ENCODE measurements at regions not wholly inside any gene's neighbourhood (a gene's known extent, or its start where the extent isn't known, plus 50 kb on each side); places are given as distances from the start of the nearest gene placed in this dataset.

DNA sequence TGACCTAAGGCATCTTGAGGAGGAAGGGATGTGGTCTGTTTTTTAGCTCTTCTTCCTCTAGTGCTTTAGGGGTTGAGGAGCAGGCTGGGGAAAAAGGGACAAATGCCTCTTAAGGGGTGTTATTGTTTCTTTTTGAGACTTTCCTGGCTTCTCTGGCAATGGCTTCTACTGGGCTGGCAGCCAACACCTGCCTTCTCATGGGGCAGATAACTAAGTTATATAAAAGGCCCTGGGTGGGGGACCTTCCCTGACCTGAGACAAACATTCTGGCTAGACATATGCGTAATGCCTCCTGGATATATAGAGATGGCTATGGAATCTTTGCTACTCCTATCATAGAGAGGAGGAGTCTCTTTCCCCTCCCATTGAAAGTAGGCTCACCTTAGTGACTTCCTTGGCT, 179.2 kb upstream of the PROK2 start:
- H3K4me3 ChIP-seq = no peak overlapping the region
- no peaks in the 10 kb centered on the region for H3K4me1 ChIP-seq
- intact Hi-C loops (cut with micrococcal nuclease) = no loop called here
- no peak overlapping the region for H3K27ac ChIP-seq (replicated peaks)
- H3K27me3 ChIP-seq (ENCODE audit: low read depth) = peaks cover 37% of the 10 kb centered on the region
- H3K9me3 ChIP-seq (replicated peaks) = no peaks in the 10 kb centered on the region
- TF ChIP-seq, protein P1, sequence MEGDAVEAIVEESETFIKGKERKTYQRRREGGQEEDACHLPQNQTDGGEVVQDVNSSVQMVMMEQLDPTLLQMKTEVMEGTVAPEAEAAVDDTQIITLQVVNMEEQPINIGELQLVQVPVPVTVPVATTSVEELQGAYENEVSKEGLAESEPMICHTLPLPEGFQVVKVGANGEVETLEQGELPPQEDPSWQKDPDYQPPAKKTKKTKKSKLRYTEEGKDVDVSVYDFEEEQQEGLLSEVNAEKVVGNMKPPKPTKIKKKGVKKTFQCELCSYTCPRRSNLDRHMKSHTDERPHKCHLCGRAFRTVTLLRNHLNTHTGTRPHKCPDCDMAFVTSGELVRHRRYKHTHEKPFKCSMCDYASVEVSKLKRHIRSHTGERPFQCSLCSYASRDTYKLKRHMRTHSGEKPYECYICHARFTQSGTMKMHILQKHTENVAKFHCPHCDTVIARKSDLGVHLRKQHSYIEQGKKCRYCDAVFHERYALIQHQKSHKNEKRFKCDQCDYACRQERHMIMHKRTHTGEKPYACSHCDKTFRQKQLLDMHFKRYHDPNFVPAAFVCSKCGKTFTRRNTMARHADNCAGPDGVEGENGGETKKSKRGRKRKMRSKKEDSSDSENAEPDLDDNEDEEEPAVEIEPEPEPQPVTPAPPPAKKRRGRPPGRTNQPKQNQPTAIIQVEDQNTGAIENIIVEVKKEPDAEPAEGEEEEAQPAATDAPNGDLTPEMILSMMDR (IDR thresholded peaks at IDR 0.05; ENCODE audit: borderline replicate concordance) = no peak
- no peaks in the 10 kb centered on the region for H3K36me3 ChIP-seq
- DNase-seq = no peak

DNA sequence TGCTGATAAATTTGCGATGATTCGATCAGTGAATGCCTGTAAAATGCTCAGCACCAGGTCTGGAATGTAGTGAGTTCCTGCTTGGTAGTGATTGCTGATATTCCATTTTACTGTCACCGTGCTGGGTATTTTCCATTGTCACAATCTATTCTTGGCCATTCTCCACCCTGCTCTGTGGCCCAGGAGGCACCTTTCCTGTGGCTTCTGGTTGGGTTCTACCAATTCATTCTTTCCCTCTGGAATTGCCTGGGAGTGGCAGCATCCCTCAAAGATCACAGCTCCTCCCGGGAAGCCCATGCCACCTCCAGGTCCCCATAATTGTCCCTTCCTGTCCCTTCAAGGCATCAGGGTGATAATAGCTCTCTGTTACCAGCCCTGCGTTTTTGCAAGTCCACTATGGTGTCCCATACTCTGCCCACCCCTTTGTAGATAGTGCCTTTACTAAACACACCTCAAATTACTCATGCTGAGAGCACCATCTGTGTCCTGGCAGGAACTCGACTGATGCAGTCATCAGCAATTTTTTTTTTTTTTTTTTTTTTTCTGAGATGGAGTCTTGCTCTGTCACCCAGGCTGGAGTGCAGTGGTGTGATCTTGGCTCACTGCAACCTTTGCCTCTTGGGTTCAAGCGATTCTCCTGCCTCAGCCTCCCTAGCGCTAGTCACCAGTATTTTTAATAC, 177.8 kb upstream of the PROK2 start:
- Histone ChIP-seq H3K27me3 (ENCODE audit: low read depth) (peaks cover 29% of the 10 kb centered on the region), H3K36me3 (no peaks in the 10 kb centered on the region), H3K4me3 (no peak overlapping the region), H3K9me3 (replicated peaks) (no peaks in the 10 kb centered on the region), H3K4me1 (no peaks in the 10 kb centered on the region), H3K27ac (replicated peaks) (no peak overlapping the region)
- TF ChIP-seq, protein P1 (IDR thresholded peaks at IDR 0.05; ENCODE audit: borderline replicate concordance) = no peak
- intact Hi-C loops (cut with micrococcal nuclease) = no loop called here
- no peak for DNase-seq

DNA sequence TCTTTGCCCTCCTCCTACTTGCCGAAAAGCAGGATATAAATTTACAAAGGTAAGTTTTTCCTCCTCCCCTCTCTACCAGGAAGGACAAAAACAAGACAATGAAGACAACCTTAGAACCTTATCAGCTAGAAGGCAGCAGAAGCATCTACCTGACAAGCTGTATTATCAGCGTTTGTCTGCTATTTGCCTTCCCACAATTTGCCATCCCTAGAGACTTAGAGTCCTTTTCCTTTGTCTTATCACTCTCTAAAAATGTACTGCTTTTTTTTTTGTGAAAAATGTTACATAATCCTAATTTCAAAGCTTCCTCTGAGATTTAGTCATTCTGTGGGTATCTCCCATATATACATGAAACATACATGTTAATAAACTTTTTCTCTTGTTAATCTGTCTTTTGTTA, 176.9 kb upstream of the PROK2 start:
- Histone ChIP-seq H3K9me3 (replicated peaks) (no peaks in the 10 kb centered on the region), H3K4me3 (no peak overlapping the region), H3K27ac (replicated peaks) (no peak overlapping the region), H3K27me3 (ENCODE audit: low read depth) (peaks cover 21% of the 10 kb centered on the region), H3K36me3 (no peaks in the 10 kb centered on the region), H3K4me1 (no peaks in the 10 kb centered on the region)
- intact Hi-C loops (cut with micrococcal nuclease) = no loop called here
- no peak for DNase-seq
- TF ChIP-seq, protein P1 (IDR thresholded peaks at IDR 0.05; ENCODE audit: borderline replicate concordance) = no peak

DNA sequence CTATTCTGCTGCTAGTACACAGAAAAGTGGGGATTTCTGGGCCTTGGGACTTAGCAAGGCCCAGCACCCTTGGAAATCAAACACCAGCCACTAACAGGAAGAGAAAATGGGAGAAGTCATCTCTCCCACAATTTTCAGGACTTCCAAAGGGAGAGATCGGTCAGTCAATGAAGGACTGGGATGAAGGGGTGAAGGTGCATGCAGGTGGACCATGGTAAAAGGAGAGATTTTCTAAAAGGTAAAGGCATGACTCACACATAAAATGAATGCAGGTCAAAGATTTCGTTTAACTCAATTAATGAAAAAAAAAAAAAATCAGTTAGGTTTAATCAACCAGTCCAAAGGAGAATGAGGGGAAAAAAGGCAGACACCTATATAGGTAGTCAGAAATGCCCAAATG, 176.4 kb upstream of the PROK2 start:
- intact Hi-C loops (cut with micrococcal nuclease) = no loop called here

DNA sequence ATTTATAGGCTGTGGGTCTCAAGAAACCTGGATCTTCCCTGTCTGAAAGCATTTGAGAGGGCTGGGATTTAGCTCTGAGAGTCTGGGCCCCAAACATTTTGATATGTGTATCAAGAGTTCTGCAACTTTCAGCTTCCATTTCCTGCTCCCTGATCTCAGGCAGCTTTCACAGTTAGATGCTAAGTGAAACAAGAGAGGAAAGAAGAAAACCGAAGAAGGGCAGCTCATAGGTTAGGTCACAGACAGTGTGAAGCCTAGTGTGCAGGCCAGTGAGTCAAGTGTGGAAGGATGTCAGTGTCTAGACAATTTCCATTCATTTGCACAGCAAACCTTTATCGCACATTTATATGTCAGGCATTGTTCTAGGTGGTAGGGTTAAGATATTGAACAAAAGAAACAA, 173.6 kb upstream of the PROK2 start:
- Histone ChIP-seq H3K36me3 (no peaks in the 10 kb centered on the region), H3K9me3 (replicated peaks) (no peaks in the 10 kb centered on the region), H3K4me3 (no peak overlapping the region), H3K27ac (replicated peaks) (no peak overlapping the region), H3K4me1 (peaks cover 10% of the 10 kb centered on the region), H3K27me3 (ENCODE audit: low read depth) (no peaks in the 10 kb centered on the region)
- intact Hi-C loops (cut with micrococcal nuclease) = loop anchor here (10.0 kb wide), 1 partner anchor 856 kb away; no protein-coding TSS in a partner anchor
- no peak for DNase-seq
- TF ChIP-seq, protein P1 (IDR thresholded peaks at IDR 0.05; ENCODE audit: borderline replicate concordance) = no peak

More for the DNA sequence above, 176.4 kb upstream of the PROK2 start:
- Histone ChIP-seq H3K27me3 (ENCODE audit: low read depth) (peaks cover 17% of the 10 kb centered on the region), H3K4me1 (no peaks in the 10 kb centered on the region), H3K27ac (replicated peaks) (no peak overlapping the region), H3K4me3 (no peak overlapping the region), H3K36me3 (no peaks in the 10 kb centered on the region), H3K9me3 (replicated peaks) (no peaks in the 10 kb centered on the region)
- DNase-seq = no peak
- TF ChIP-seq, protein P1 (IDR thresholded peaks at IDR 0.05; ENCODE audit: borderline replicate concordance) = no peak
